ENCODE measurements at regions not wholly inside any gene's neighbourhood (a gene's known extent, or its start where the extent isn't known, plus 50 kb on each side); places are given as distances from the start of the nearest gene placed in this dataset.

DNA sequence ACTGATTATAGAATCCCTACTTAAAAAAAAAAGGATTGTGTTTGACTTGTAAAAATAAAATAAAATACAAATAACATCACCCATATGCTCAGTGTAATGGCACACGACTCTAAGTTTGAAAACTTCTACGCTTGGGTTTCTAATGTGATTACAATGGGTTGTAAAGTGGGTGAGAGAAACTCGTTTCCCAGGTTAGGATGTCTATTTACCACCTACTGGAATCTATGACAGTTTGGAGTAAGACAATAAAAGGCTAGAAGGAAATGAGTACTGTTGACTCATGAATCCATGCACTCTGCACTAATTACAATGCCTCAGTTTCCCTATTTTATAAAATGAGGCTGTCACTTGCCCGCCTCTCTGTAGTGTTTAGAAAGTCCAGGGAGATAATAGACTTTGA is 204.0 kb upstream of the FOXN2 start:
- dilution Hi-C loops (cut with MboI; ENCODE audit: extremely low pct_ligation_motif_present, low sequenced_read_pairs): no loop called here
- DNase-seq (ENCODE audit: low read depth, low spot score) (no peak), FAIRE-seq (no peak)
- TF ChIP-seq, protein P1, sequence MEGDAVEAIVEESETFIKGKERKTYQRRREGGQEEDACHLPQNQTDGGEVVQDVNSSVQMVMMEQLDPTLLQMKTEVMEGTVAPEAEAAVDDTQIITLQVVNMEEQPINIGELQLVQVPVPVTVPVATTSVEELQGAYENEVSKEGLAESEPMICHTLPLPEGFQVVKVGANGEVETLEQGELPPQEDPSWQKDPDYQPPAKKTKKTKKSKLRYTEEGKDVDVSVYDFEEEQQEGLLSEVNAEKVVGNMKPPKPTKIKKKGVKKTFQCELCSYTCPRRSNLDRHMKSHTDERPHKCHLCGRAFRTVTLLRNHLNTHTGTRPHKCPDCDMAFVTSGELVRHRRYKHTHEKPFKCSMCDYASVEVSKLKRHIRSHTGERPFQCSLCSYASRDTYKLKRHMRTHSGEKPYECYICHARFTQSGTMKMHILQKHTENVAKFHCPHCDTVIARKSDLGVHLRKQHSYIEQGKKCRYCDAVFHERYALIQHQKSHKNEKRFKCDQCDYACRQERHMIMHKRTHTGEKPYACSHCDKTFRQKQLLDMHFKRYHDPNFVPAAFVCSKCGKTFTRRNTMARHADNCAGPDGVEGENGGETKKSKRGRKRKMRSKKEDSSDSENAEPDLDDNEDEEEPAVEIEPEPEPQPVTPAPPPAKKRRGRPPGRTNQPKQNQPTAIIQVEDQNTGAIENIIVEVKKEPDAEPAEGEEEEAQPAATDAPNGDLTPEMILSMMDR (optimal IDR thresholded peaks at IDR 0.05 in 1 of 3, IDR thresholded peaks at IDR 0.05 in 1 of 3, conservative IDR thresholded peaks at IDR 0.05 in 1 of 3; ENCODE audit: extremely low read depth in 1 of 3, insufficient read depth in 2 of 3, low read length in 3 of 3): no peak
- TF ChIP-seq EZH2 (IDR thresholded peaks at IDR 0.05; ENCODE audit: low read length): no peak
- Histone ChIP-seq H3K9me1 (ENCODE audit: control insufficient read depth, extremely low read depth, insufficient read depth, low read length) (no peaks in the 10 kb centered on the region), H2AFZ (ENCODE audit: control insufficient read depth, low read length) (no peak overlapping the region), H3K27ac (ENCODE audit: control insufficient read depth, insufficient read depth, low read length) (peak overlapping the region; percentile 87), H3K4me1 (ENCODE audit: control insufficient read depth, extremely low read depth, insufficient read depth, low read length) (peaks cover 56% of the 10 kb centered on the region), H3K4me3 (ENCODE audit: control insufficient read depth in 2 of 3, extremely low read depth in 1 of 3, insufficient read depth in 2 of 3, low read depth in 1 of 3, low read length in 3 of 3) (peak overlapping the region in 1 of 3 experiments; percentile 46), H3K9me3 (ENCODE audit: control insufficient read depth, low read depth, low read length) (no peaks in the 10 kb centered on the region), H3K36me3 (ENCODE audit: control insufficient read depth in 2 of 2, extremely low read depth in 1 of 2, insufficient read depth in 2 of 2, low read length in 2 of 2) (no peaks in the 10 kb centered on the region), H3K4me2 (ENCODE audit: control insufficient read depth, extremely low read depth, insufficient read depth, low read depth, low read length) (peak overlapping the region; percentile 94), H4K20me1 (ENCODE audit: control insufficient read depth, extremely low read depth, insufficient read depth, low read length) (no peaks in the 10 kb centered on the region), H3K27me3 (ENCODE audit: control insufficient read depth, extremely low read depth, insufficient read depth, low read length) (no peaks in the 10 kb centered on the region), H3K79me2 (ENCODE audit: control insufficient read depth, insufficient read depth, low read length) (no peaks in the 10 kb centered on the region), H3K9ac (ENCODE audit: control insufficient read depth, extremely low read depth, insufficient read depth, low read length) (no peak overlapping the region)

DNA sequence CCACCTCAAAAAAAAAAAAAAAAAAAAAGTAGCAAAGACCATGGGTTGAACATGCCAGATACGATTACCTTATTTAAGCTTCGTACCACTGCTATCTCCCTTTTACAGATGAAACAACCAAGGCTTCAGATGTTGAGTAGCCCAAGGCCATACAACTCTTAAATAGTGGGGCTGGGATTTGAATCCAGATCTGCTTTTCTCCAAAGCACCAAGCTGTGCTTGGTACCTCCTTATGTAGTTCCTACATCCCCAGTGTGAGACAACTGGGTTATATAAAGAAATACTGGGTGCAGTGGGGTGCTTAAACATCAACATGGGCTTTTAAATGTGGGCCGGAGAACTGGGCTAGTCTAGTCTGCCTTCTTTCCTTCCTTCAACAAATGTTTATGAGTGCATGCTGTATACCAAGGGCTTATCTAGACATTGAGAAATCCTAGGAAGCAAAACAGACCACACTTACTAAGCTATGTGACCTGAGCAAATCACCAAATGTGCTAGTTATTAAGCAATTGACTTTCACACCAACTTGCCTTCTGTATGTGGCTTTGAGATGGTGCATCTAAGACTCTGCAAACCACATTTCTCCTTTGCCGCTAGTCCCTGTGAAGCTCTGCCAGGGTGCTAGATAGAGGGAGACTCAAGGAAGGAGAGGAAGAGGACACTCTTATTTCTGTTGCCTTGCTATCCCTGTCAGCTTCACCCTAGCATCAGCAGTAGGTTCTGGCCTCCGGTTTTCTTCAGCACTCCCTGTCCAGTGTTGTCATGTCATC is 201.4 kb upstream of the FOXN2 start:
- H3K4me2 ChIP-seq (ENCODE audit: control insufficient read depth, extremely low read depth, insufficient read depth, low read depth, low read length): no peak overlapping the region
- no peak overlapping the region for H3K4me3 ChIP-seq (ENCODE audit: control insufficient read depth in 2 of 3, extremely low read depth in 1 of 3, insufficient read depth in 2 of 3, low read depth in 1 of 3, low read length in 3 of 3)
- no peaks in the 10 kb centered on the region for H3K9me3 ChIP-seq (ENCODE audit: control insufficient read depth, low read depth, low read length)
- dilution Hi-C loops (cut with MboI; ENCODE audit: extremely low pct_ligation_motif_present, low sequenced_read_pairs): no loop called here
- H3K27me3 ChIP-seq (ENCODE audit: control insufficient read depth, extremely low read depth, insufficient read depth, low read length): no peaks in the 10 kb centered on the region
- H2AFZ ChIP-seq (ENCODE audit: control insufficient read depth, low read length): no peak overlapping the region
- no peaks in the 10 kb centered on the region for H3K79me2 ChIP-seq (ENCODE audit: control insufficient read depth, insufficient read depth, low read length)
- no peaks in the 10 kb centered on the region for H3K9me1 ChIP-seq (ENCODE audit: control insufficient read depth, extremely low read depth, insufficient read depth, low read length)
- H3K9ac ChIP-seq (ENCODE audit: control insufficient read depth, extremely low read depth, insufficient read depth, low read length): no peak overlapping the region
- H3K36me3 ChIP-seq (ENCODE audit: control insufficient read depth in 2 of 2, extremely low read depth in 1 of 2, insufficient read depth in 2 of 2, low read length in 2 of 2): no peaks in the 10 kb centered on the region
- TF ChIP-seq EZH2 (IDR thresholded peaks at IDR 0.05; ENCODE audit: low read length): no peak
- TF ChIP-seq, protein P1 (optimal IDR thresholded peaks at IDR 0.05 in 1 of 3, IDR thresholded peaks at IDR 0.05 in 1 of 3, conservative IDR thresholded peaks at IDR 0.05 in 1 of 3; ENCODE audit: extremely low read depth in 1 of 3, insufficient read depth in 2 of 3, low read length in 3 of 3): no peak
- FAIRE-seq (peak; percentile 20), DNase-seq (ENCODE audit: low read depth, low spot score) (no peak)
- H3K27ac ChIP-seq (ENCODE audit: control insufficient read depth, insufficient read depth, low read length): peak overlapping the region; percentile 65
- peaks cover 37% of the 10 kb centered on the region for H3K4me1 ChIP-seq (ENCODE audit: control insufficient read depth, extremely low read depth, insufficient read depth, low read length)
- H4K20me1 ChIP-seq (ENCODE audit: control insufficient read depth, extremely low read depth, insufficient read depth, low read length): no peaks in the 10 kb centered on the region
